HG03064 (cell line): ENCODE measurements at regions not wholly inside any gene's neighbourhood (a gene's known extent, or its start where the extent isn't known, plus 50 kb on each side); places are given as distances from the start of the nearest gene placed in this dataset.
"Not testable (repeated sequence)": the region's sequence is repeated elsewhere in the genome, so short reads cannot be mapped to it uniquely, and the experiment has no call there.

ENCODE experiments used
- ATAC-seq: cut with Tn5 transposase; IDR thresholded peaks from one replicate; pipeline ENCODE4 v1.9.1; 2021; ENCODE audit warnings: low read depth; ENCODE audit not compliant: unreplicated experiment

- ATAC-seq, result no peak
Observed at GRCh38 chr18:49697049-49697448, 116.3 kb downstream of the ACAA2 start.

DNA sequence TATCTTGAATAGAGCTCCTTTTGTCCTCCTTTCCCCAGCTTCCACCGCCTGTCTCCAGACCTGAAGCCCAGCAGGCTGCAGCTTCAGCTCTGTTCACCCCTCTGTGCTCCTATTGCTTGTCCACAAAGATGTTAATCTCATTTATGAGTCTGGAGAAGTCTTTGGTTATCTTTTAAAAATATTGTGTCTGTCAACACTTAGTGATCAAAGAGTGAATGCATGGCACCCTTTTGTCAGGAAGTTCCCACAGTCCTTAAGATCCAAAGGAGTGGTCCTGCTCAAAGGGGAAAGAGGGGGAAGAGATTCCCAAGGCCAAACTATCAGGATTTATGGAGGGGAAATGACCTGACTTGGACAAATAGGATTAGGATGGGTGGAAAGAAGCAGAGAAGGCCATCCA lies 118.9 kb downstream of the ACAA2 start:
- no peak for ATAC-seq

DNA sequence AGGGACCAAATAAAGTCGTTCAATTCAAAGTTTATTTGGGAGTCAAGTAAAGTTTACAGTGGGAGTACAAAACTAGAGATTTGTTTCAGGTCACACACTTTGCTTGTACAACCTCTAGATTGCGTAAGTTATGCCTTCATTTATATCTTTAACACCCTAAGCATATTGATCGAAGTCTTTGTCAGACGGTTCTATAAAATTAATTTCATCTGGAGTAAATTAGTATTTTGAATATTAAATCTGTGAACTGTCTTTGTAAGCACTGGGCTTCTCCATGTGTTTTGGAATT lies 119.7 kb downstream of the ACAA2 start:
- ATAC-seq, result no peak

- no peak for ATAC-seq
Observed at GRCh38 chr18:49692906-49693716, 120.2 kb downstream of the ACAA2 start.

- no peak for ATAC-seq
Observed at GRCh38 chr18:49691177-49691608, 122.1 kb downstream of the ACAA2 start.

- no peak for ATAC-seq
Observed at GRCh38 chr18:49690312-49690711, 123.0 kb downstream of the ACAA2 start.

GRCh38 chr18:49685231-49685942 lies 123.5 kb downstream of the LIPG start:
- no peak for ATAC-seq

GRCh38 chr18:49682803-49683190 lies 120.9 kb downstream of the LIPG start:
- ATAC-seq, result not testable (repeated sequence)

- no peak for ATAC-seq
Observed at GRCh38 chr18:49682173-49682802, 120.4 kb downstream of the LIPG start.

DNA sequence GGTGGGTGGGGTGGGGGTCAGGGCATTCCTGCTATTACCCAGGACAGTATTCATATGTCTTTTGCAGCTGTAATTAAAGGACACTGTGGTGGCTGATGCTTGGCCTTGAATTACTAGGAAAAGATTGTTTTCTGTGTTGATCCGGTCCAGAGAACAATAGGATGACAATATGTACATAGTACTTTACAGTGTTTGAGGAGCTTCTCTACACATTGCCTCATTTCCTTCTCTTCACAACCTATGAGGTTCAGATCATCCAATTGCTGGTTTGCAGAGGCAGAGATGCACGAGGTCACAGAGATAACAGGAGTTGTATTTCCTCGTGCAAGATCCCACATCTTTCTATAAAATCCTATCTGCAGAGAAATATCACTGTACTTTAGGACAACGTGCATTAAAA lies 119.5 kb downstream of the LIPG start:
- no peak for ATAC-seq

- no peak for ATAC-seq
Observed at GRCh38 chr18:49678440-49678839, 116.6 kb downstream of the LIPG start.

DNA sequence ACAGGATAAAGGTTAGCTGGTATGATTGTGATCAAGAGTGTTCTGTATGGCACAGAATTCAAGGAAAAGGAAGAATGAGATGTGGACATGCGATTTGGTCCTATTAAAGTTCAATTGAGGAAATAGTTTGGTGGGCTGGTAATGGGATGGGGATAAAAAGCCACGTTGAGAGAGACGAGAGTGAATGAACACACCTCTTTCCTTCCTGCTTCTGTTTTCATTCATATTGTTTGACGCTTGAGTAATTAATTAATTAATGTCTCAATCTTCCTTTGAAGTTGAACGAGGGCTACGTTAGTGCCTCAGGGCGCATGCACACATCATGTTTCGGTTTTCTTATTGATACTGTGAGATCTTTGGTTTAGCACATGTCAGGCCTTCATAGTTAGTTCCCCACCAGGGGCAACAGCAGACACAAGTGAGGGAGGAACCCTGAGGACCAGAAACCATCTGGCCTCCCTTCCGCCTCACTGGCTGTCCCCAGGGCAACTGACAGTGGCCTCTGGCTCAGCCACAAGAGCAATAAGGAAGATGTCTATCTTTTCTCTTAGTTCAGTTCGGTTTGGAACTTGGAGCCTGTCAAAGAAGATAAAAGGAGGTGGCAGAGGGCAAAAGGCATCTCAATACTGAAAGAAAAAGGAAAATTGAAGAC lies 116.0 kb downstream of the LIPG start:
- peak; percentile 72 for ATAC-seq

DNA sequence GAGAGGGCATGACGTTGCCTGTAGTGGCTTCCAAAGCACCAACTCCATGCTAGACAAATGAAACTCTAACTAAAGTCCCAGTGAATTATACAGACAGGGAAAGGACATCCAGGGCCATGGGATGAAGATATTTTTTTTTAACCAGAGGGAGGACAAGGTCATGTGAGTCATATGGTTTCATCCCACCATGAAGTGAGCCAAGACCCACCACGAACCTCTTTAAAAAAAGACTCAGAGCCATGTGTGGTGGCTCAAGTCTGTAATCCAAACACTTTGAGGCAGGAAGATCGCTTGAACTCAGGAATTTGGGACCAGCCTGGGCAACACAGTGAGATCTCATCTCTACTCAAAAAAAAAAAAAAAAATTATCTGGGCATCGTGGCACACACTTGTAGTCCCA lies 115.2 kb downstream of the LIPG start:
- no peak for ATAC-seq

DNA sequence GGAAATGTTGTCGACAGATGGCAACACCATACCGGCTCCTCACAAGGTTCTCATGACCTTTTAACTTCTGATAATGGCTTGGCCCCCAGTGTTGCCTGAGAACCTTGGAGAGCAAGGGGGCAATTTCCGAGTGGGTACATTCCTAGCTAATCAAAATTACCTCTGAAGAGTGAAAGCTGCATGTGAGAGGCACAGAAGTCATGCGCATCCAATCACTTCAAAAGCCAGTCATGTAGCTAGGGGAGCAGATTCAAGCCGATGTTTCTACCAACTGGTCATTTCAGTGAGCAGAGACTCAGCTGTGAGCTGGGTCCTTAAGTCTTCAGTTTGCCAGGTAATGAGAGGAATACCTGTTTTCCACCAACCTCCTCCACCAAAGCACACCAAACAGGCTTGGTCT lies 111.4 kb downstream of the LIPG start:
- ATAC-seq, result no peak

GRCh38 chr18:49672853-49673252 lies 111.0 kb downstream of the LIPG start:
- ATAC-seq, result no peak

- ATAC-seq, result no peak
Observed at GRCh38 chr18:49669403-49669802, 107.5 kb downstream of the LIPG start.

DNA sequence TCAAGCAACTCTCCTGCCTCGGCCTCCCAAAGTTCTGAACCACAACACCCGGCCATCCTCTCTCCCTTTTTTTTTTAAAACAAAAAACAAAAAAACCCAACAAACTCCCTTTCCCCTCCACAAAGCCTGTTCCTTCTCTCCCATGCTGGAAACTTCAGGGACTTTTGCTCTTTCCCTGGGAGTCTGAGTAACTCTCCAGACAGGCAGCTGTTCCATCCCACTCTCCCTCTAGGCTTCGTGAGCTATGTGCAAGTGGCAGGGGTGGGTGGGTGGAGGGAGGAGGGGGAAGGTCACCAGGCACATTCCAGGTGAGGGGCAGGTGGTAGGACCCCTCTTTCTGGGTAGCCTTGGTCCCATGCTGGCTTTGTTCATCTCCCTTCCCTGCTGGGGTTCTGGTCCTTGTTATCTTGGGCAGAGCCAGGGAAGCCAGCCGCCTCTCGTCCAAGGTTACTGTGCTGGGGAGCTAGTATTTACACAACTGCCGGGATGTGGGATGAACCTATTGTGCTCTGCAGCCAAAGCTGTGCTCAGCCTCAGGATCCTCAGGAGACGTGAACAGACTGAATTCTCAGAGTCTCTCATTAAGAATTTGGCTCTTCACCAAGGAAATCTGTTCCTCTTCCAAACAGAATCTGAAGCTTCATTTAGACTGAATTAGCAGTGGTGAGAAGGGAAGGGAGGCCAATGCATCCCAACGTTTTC lies 106.9 kb downstream of the LIPG start:
- no peak for ATAC-seq

- no peak for ATAC-seq
Observed at GRCh38 chr18:49667462-49667861, 105.6 kb downstream of the LIPG start.

GRCh38 chr18:49666045-49666775 lies 104.4 kb downstream of the LIPG start:
- no peak for ATAC-seq
